Body of pancreas (tissue), 4 donors: ENCODE measurements at regions not wholly inside any gene's neighbourhood (a gene's known extent, or its start where the extent isn't known, plus 50 kb on each side); places are given as distances from the start of the nearest gene placed in this dataset.

Experiments
- ATAC-seq: fragments of 150-250 bp; one replicate; pipeline ENCODE4 v1.9.1; 2016
- DNase-seq, 4 donors: peaks; one replicate each; pipeline ENCODE4 v3.0.0-alpha.2; 2019
- H3K27ac ChIP-seq, 4 donors: fragments of 200-600 bp; sonication (generic); 1 replicate in 3 of 4; 2 replicates in 1 of 4; pipeline versions ENCODE4 v1.5.1 to v1.6.1; 2016 to 2019; ENCODE audit warnings: mild to moderate bottlenecking in 1 of 4, mixed read lengths in 1 of 4, moderate library complexity in 1 of 4
- H3K27me3 ChIP-seq, 2 donors: fragments of 200-600 bp; sonication (generic); one replicate each; pipeline ENCODE4 v1.6.0; 2016; ENCODE audit warnings: mild to moderate bottlenecking in 1 of 2
- H3K36me3 ChIP-seq, 2 donors: fragments of 200-600 bp; sonication (generic); replicated peaks in 1 of 2; 2 replicates each; pipeline ENCODE4 v1.5.1; 2016; ENCODE audit warnings: low read depth in 2 of 2; ENCODE audit not compliant: insufficient read depth in 1 of 2
- H3K4me1 ChIP-seq: fragments of 200-600 bp; sonication (generic); one replicate; pipeline ENCODE4 v1.6.0; 2016
- H3K4me3 ChIP-seq, 2 donors: fragments of 200-600 bp; sonication (generic); 1 replicate in 1 of 2; 2 replicates in 1 of 2; pipeline ENCODE4 v1.5.1; 2016 to 2019
- H3K9me3 ChIP-seq, 3 donors: fragments of 200-600 bp; sonication (generic); 1 replicate in 2 of 3; 2 replicates in 1 of 3; pipeline ENCODE4 v1.5.1; 2016
- POLR2A ChIP-seq, 3 donors: fragments of 450-650 bp; IDR thresholded peaks; one replicate each; pipeline ENCODE4 v1.6.1; 2016; ENCODE audit warnings: antibody characterized with exemption in 3 of 3, mild to moderate bottlenecking in 2 of 3
- WGBS, 2 donors: methylation state at CpG; one replicate each; pipeline ENCODE4 v1.1.5; 2017; 5-methylcytosine and 5-hydroxymethylcytosine counted together
- intact Hi-C: fragments of 100-400 bp; cut with DNase I; formaldehyde crosslinking; loops from one replicate; pipeline ENCODE4 v1.15.1; 2023
- TF ChIP-seq, protein P1 (sequence below), 7 experiments: fragments of 450-650 bp in 4 of 7; fragments of 200-600 bp in 3 of 7; sonication (generic) in 3 of 7; IDR thresholded peaks; one replicate each; pipeline ENCODE4 v1.5.1; 2016 to 2019; ENCODE audit warnings: antibody characterized with exemption in 7 of 7

- ATAC-seq = no peak
- Histone ChIP-seq H3K27ac (no peak overlapping the region), H3K27me3 (no peaks in the 10 kb centered on the region), H3K9me3 (no peaks in the 10 kb centered on the region), H3K4me3 (no peak overlapping the region), H3K4me1 (no peaks in the 10 kb centered on the region), H3K36me3 (no peaks in the 10 kb centered on the region)
- no peak for DNase-seq
- TF ChIP-seq, protein P1, sequence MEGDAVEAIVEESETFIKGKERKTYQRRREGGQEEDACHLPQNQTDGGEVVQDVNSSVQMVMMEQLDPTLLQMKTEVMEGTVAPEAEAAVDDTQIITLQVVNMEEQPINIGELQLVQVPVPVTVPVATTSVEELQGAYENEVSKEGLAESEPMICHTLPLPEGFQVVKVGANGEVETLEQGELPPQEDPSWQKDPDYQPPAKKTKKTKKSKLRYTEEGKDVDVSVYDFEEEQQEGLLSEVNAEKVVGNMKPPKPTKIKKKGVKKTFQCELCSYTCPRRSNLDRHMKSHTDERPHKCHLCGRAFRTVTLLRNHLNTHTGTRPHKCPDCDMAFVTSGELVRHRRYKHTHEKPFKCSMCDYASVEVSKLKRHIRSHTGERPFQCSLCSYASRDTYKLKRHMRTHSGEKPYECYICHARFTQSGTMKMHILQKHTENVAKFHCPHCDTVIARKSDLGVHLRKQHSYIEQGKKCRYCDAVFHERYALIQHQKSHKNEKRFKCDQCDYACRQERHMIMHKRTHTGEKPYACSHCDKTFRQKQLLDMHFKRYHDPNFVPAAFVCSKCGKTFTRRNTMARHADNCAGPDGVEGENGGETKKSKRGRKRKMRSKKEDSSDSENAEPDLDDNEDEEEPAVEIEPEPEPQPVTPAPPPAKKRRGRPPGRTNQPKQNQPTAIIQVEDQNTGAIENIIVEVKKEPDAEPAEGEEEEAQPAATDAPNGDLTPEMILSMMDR (IDR thresholded peaks at IDR 0.05) = no peak
- no peak for TF ChIP-seq POLR2A (IDR thresholded peaks at IDR 0.05)
- 77 to 83% methylated on average over 5 of the region's 5 CpGs for WGBS, 2 donors
- intact Hi-C loops = no loop called here
These were observed 305.8 kb downstream of the MDFIC start for GRCh38 chr7:115227473-115228235.

DNA sequence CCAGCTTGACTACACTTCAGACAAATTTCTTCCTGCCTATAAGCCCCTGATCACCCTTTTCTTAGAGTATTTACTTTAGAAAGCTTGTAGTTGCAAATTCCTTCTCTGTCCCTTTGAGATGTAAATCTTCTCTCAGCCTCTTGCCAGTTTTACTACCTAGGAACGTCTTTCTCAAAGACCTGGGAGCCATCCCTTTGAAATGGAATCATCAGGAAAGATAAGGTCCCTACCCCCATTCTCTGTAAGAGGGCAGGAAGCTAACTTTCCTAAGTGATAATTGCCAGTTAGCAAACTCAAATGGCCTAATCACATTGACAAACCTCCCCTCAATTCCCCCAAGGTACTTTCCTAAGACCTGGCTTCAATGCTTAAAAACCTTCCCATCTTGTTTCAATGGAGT, 304.5 kb downstream of the MDFIC start:
- no peaks in the 10 kb centered on the region for H3K36me3 ChIP-seq
- H3K27ac ChIP-seq = no peak overlapping the region
- intact Hi-C loops = no loop called here
- TF ChIP-seq, protein P1 (IDR thresholded peaks at IDR 0.05) = no peak
- TF ChIP-seq POLR2A (IDR thresholded peaks at IDR 0.05) = no peak
- no peaks in the 10 kb centered on the region for H3K4me1 ChIP-seq
- 57 to 61% methylated on average over 1 of the region's 1 CpG for WGBS, 2 donors
- ATAC-seq = no peak
- H3K9me3 ChIP-seq = no peaks in the 10 kb centered on the region
- H3K27me3 ChIP-seq = no peaks in the 10 kb centered on the region
- DNase-seq = no peak
- no peak overlapping the region for H3K4me3 ChIP-seq

- intact Hi-C loops = no loop called here
- no peaks in the 10 kb centered on the region for H3K27me3 ChIP-seq
- 63 to 87% methylated on average over 6 of the region's 6 CpGs for WGBS, 2 donors
- H3K27ac ChIP-seq = no peak overlapping the region
- DNase-seq (no peak), ATAC-seq (no peak)
- H3K4me3 ChIP-seq = no peak overlapping the region
- H3K9me3 ChIP-seq = no peaks in the 10 kb centered on the region
- TF ChIP-seq, protein P1 (IDR thresholded peaks at IDR 0.05) = no peak
- no peak for TF ChIP-seq POLR2A (IDR thresholded peaks at IDR 0.05)
- no peaks in the 10 kb centered on the region for H3K36me3 ChIP-seq
- H3K4me1 ChIP-seq = no peaks in the 10 kb centered on the region
These were observed 303.0 kb downstream of the MDFIC start for GRCh38 chr7:115224922-115225321.

GRCh38 chr7:115223959-115224358, 302.1 kb downstream of the MDFIC start:
- Histone ChIP-seq H3K4me3 (no peak overlapping the region), H3K36me3 (no peaks in the 10 kb centered on the region), H3K27ac (no peak overlapping the region), H3K9me3 (no peaks in the 10 kb centered on the region), H3K27me3 (no peaks in the 10 kb centered on the region), H3K4me1 (no peaks in the 10 kb centered on the region)
- 42 to 52% methylated on average over 1 of the region's 1 CpG for WGBS, 2 donors
- TF ChIP-seq, protein P1 (IDR thresholded peaks at IDR 0.05) = no peak
- no peak for TF ChIP-seq POLR2A (IDR thresholded peaks at IDR 0.05)
- no peak for DNase-seq
- intact Hi-C loops = no loop called here
- ATAC-seq = no peak

DNA sequence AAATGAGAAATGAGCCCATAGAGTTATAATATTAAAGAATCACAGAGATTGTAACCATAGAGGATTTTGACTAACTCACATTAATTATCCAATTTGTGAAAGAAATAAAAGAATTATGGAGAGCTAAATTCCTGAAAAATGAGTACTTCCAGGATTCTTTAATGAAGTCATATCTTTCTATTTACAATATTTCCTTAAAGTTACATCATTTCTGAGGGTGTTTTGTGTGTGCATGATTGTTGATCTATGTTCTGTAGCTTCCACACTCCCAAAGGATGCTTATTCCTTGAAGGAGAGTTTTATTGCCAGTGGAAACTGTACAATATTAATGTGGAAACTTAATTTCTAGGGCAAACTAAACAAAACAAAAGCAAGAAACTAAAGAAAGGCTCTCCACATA, 299.6 kb downstream of the MDFIC start:
- Histone ChIP-seq H3K36me3 (no peaks in the 10 kb centered on the region), H3K4me3 (no peak overlapping the region), H3K27me3 (no peaks in the 10 kb centered on the region), H3K27ac (no peak overlapping the region), H3K4me1 (no peaks in the 10 kb centered on the region), H3K9me3 (no peaks in the 10 kb centered on the region)
- intact Hi-C loops = no loop called here
- ATAC-seq (no peak), DNase-seq (no peak)
- TF ChIP-seq, protein P1 (IDR thresholded peaks at IDR 0.05) = no peak
- TF ChIP-seq POLR2A (IDR thresholded peaks at IDR 0.05) = no peak
